Cortex of kidney (tissue), 1 donor: ENCODE measurements at regions not wholly inside any gene's neighbourhood (a gene's known extent, or its start where the extent isn't known, plus 50 kb on each side); places are given as distances from the start of the nearest gene placed in this dataset.
"Not testable (repeated sequence)": the region's sequence is repeated elsewhere in the genome, so short reads cannot be mapped to it uniquely, and the experiment has no call there.

ENCODE experiments used
- DNase-seq: peaks from one replicate; lab custom pipeline; 2025; lab: John Stamatoyannopoulos, UW

DNA sequence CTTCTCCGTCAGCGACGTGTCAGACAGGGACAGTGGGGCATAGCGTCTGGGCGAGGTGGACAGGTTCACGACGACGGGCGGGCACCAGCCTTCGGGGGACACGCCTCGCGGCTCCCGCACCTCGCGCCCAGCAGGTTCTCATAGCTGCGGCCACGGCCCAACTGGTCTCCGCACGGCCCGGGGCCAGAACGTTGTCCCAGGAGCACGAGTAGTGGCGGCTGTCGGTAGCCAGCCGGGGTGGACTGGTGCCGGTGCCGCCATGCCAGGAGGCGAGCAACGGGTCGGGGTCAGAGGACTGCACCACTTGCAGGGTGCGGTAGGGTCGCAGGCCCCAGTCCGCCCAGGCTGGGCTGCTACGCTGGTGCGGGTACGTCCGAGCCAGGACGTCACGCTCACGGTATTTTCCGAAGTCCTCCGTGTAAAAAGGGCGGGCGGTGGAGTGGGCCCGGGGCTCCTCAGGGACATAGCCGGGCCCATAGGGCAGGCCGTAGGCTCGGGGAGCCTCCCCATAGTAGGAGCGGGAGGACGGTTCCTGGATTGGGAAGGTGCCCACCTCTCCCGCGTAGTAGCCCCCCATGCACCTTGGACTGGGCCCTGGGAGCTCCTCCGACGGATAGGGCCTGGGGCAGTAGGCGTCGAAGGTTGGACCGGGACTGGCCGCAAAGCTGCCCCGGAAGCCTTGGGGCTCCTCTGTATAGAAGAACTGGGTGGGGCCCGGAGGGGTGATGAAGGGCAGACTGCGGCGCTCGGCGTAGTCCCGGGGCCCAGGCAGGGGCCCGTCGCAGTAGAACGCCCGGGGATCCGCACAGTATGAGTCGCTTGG is 301.2 kb downstream of the CCDC74A start:
- DNase-seq = not testable (repeated sequence)

DNA sequence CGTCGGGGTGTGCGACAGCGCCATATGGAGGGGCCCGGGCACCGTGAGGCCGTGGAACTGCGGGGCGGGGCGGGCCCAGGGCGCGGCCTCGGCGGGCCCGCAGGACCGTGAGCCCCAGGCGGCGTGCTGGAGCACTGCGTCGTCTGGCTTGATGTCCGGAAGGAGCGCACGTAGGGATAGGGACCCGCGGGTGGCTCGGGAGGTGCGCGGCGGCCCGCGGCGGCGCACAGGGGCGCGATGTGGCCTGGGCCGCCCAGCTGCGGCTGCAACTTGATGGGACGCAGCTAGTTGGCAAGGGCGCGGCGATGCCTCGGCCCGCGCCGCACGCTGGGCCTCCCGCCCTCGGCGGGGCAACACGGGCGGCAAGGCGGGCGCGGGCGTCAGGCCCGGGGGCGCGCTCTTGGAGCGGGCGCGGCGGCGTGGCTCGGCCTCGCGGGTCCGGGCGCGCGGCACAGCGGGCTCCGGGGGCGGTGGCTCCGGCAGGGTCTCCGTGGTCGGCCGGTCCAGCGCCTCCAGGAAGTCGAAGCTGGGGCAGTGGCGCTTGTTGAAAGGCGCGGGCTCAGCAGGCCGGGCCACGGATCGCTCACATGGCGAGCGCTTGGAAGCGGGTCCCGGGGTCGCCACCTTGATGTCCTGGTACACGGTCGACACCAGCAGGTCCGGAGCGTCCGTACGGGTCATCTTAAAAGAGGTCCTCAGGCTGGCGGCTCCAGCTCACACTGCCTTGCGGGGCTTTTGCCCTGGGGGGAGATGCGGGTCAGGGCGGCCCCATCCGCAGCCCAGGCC is 302.0 kb downstream of the CCDC74A start:
- DNase-seq = not testable (repeated sequence)

DNA sequence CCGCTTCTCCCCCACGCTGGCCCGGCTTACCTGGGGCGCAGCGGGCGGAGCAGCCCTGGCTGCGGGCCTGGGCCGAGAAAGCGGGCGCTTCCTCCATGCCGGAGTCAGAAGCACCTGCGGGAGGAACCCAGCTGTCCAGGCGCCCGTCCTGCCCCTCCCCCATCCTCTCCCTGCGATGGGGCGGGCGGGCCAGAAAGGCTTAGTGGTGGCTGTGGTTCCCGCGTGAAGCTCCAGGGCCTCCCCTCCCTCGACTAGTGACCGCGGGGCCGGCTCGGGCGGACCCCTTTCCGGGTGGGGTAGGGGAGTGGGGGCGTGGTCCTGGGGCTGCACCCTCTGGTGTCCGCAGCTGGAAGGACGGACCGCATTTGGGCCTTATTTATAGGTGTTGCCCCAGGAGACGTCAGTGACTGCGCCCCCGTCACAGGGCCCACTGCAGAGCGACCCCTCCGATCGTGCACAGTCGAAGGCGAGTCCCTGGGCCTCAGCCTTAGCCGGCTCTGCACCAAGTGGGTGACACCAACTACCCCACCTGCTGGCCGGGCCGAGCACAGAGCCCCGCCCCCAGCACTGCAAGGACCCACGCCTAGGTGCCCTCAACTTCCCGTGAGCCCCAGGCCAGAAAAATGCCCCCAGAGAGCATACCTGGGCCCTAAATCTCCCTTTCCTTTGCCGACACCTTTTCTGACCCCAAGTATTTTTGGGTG is 302.7 kb downstream of the CCDC74A start:
- DNase-seq = not testable (repeated sequence)

DNA sequence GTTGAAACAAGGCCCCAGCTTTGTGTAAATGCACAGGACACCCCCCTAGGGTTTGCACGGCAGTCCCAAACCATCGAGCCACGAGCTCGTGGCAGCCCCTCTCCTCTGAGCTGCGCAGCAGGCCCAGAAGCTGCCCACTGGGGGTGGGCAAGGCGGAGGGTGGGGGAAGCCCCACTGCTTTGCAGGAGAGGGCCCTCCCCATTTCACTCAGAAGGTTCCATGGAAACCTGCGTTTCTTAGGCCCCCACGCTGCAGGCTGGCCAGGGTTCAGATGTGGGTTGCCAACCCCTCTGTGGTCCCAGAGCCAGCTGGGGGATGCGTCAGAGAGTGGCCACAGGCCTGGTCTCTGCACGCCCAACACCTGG is 303.2 kb downstream of the CCDC74A start:
- DNase-seq = not testable (repeated sequence)

- not testable (repeated sequence) for DNase-seq
These were observed 303.9 kb downstream of the CCDC74A start for GRCh38 chr2:131831450-131832208.

GRCh38 chr2:131832209-131832780 is 304.6 kb downstream of the CCDC74A start:
- not testable (repeated sequence) for DNase-seq

- DNase-seq = not testable (repeated sequence)
These were observed 305.2 kb downstream of the CCDC74A start for GRCh38 chr2:131832917-131833316.

DNA sequence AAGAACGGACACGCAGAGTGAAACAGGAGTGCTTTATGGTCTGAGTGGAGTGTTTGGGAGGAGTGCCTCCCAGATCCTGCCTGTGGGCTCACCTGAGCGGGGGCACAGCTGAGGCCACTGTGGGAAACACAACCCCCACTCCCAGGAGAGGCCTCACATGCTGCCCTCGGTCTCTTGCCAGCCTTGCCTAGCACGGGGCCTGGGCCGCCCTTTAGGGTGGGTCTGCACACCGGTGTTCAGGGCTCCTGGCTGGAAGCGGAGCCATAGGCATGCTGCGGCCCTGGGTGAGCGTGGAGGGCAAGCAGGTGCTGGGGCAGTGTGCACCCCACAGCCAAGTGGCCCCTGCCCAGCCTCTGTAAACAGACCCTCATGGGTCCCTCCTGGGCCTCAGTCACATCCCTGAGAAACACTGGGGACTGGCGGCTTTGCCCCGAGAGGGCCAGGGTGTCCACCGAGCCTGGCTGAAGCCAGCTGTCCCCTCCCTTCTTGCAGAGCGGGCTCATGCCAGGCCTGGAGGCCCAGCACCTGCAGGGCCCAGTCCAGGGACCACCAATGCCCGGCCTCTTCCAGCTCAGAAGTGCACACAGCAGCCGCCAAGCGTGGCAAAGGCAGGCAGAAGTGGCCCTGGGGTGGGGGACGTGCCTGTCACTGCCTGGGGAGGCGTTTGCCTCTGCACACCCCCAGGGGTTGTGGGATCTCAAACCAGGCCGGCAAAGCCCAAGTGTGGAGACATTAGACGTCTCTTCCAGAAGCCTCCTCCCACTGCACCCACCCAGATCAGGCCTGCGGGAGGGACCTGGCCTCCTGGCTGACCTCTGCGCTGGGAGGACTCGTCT is 305.9 kb downstream of the CCDC74A start:
- not testable (repeated sequence) for DNase-seq

GRCh38 chr2:131834203-131835020 is 306.7 kb downstream of the CCDC74A start:
- not testable (repeated sequence) for DNase-seq

GRCh38 chr2:131835022-131835421 is 307.3 kb downstream of the CCDC74A start:
- DNase-seq = not testable (repeated sequence)

DNA sequence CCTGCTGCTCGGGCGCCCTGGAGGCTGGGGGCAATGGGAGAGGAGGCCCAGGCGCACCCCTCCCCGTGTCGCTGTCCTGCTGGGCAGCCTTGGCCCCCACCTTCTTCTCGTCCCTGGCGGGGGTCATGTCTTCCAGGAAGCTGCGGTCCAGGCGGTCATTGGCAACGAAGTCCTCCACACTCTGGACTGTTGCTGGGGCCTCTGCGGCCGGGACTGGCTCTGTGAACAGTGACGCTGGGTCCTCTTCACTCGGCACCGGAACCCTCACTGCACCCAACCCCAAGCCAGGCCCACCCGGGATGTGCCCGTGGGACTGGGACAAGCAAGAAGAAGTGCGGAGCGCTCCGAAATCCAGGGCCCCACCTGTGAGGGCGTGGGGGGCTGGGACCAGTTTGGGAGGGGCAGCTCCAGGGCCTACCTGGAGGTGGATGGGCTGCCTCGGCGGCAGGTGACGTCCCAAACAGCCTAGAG is 308.0 kb downstream of the CCDC74A start:
- DNase-seq = no peak

DNA sequence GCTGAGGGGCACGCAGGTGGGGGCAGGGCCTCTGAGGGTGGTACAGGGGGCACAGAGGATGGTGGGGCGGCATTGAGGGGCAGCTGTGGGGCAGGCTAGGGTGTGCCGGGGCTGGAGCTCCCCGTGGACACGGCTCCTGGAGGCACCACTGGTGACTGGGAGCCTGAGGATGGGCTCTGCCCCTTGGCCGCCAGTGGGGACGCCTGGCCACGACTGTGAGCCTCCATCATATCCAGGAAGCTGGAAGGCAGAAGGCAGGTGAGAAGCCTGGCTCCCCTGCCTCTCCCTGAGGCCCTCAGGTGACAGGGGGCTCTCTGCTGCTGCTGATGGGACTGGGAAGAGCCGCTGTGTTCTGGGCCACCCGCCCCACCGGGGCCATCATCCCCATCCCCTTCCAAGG is 308.4 kb downstream of the CCDC74A start:
- not testable (repeated sequence) for DNase-seq

DNA sequence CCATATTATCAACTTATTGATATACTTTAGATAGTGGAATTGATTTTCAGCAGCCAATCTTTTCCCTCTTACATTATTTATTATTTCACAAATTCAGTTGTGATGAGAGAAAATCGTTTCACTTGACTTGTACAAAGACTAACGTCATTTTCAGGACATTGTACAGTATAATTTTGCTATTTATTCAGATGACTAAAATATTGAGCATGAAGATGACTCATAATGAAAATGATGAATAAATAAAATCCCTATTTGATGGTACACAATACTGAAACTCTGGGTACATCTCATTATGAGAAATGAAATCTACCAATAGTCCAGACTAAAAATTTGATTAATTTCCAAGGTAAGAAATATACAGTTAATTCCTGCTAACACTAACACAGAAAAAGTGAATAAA is 316.4 kb downstream of the CCDC74A start:
- DNase-seq = not testable (repeated sequence)

DNA sequence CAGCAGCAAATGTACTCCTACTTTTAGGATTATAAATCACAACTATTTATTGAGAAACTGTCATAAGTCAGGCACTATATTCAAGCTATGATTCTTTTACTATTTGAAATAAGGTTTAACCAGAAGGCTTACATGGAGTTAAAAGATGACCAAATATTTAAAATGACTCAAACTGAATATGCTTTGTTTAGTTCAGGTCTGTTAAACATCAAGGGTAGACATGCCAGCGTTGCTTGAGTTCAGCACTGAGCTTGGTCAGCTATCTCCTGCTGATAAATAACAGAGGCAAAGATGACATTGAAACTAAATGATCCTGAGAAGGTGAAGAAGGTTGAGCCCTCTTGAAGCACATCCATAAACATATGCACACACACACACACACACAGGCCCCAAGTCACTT is 305.6 kb downstream of the ANKRD30BL start:
- DNase-seq = not testable (repeated sequence)

DNA sequence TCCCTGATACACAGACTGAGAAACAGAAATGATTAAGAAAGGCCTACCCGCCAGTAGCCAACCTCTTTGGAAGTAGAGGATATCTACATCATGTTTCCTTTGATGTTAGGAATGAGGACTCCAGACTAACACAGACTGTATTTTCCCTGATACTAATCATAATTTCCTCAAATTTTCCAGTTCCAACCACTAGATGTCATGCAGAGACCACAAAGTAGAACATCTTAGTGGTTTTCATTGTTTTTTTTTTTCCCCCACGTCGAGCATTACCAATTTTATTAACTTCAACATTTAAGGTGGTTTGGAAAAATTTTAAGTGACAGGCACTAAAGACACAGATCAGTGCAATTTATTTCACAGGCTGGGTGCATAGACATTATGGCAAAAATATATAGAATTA is 303.6 kb downstream of the ANKRD30BL start:
- not testable (repeated sequence) for DNase-seq
